ENCODE measurements at regions not wholly inside any gene's neighbourhood (a gene's known extent, or its start where the extent isn't known, plus 50 kb on each side); places are given as distances from the start of the nearest gene placed in this dataset.

GRCh38 chr5:142463904-142464303 lies 139.1 kb upstream of the SPRY4 start:
- H4K20me1 ChIP-seq (ENCODE audit: insufficient read depth, low read length) = no peaks in the 10 kb centered on the region
- peaks cover under 1 to 9% of the 10 kb centered on the region in 2 donors for H3K9me3 ChIP-seq (replicated peaks in 1 of 2; ENCODE audit: control insufficient read depth in 1 of 2, insufficient read depth in 1 of 2, low read length in 2 of 2)
- H3K36me3 ChIP-seq (replicated peaks in 1 of 2; ENCODE audit: control insufficient read depth in 1 of 2, insufficient read depth in 2 of 2, low read length in 2 of 2) = no peaks in the 10 kb centered on the region
- H2AFZ ChIP-seq (ENCODE audit: insufficient read depth, low read depth, low read length, poor library complexity, severe bottlenecking) = no peak overlapping the region
- Mint-ChIP-seq H3K27me3 (ENCODE audit: low read depth in 3 of 3) (peaks cover 3 to 6% (median 6%) of the 10 kb centered on the region in 3 donors), H3K4me3 (no peak overlapping the region), H3K4me1 (no peaks in the 10 kb centered on the region), H3K27ac (no peak overlapping the region), H3K36me3 (peaks cover 0 to 1% of the 10 kb centered on the region in 2 donors), H3K9me3 (peaks cover 0 to 10% (median 5%) of the 10 kb centered on the region in 7 donors)
- H3K4me1 ChIP-seq (ENCODE audit: control insufficient read depth in 1 of 2, insufficient read depth in 2 of 2, low read length in 2 of 2) = no peaks in the 10 kb centered on the region
- H3K4me3 ChIP-seq (replicated peaks in 1 of 3; ENCODE audit: low read depth in 2 of 3, low read length in 3 of 3) = no peak overlapping the region
- no peak overlapping the region for H3K9ac ChIP-seq (ENCODE audit: insufficient read depth, low read length, poor library complexity, severe bottlenecking)
- TF ChIP-seq CTCF (IDR thresholded peaks at IDR 0.05) = no peak
- H3K27me3 ChIP-seq (ENCODE audit: control insufficient read depth in 2 of 2, insufficient read depth in 2 of 2, low read length in 2 of 2) = peaks cover 2% of the 10 kb centered on the region in 2 donors
- no peak overlapping the region for H3K27ac ChIP-seq (ENCODE audit: low read depth in 1 of 2, low read length in 2 of 2)
- WGBS (ENCODE audit: insufficient coverage) = no CpG with 5 or more reads among the region's 2 CpGs
- DNase-seq = no peak
- no peak overlapping the region for H3K4me2 ChIP-seq (replicated peaks; ENCODE audit: extremely low read depth, low read length, poor library complexity, severe bottlenecking)
- intact Hi-C loops (cut with micrococcal nuclease) = no loop called here
- no peaks in the 10 kb centered on the region for H3K79me2 ChIP-seq (ENCODE audit: insufficient read depth, low read length)

GRCh38 chr5:142461028-142461590 lies 136.3 kb upstream of the SPRY4 start:
- Histone ChIP-seq H4K20me1 (ENCODE audit: insufficient read depth, low read length) (no peaks in the 10 kb centered on the region), H3K9me3 (replicated peaks in 1 of 2; ENCODE audit: control insufficient read depth in 1 of 2, insufficient read depth in 1 of 2, low read length in 2 of 2) (peaks cover 5 to 18% of the 10 kb centered on the region in 2 donors), H3K27ac (ENCODE audit: low read depth in 1 of 2, low read length in 2 of 2) (no peak overlapping the region), H3K36me3 (replicated peaks in 1 of 2; ENCODE audit: control insufficient read depth in 1 of 2, insufficient read depth in 2 of 2, low read length in 2 of 2) (no peaks in the 10 kb centered on the region), H3K27me3 (ENCODE audit: control insufficient read depth in 2 of 2, insufficient read depth in 2 of 2, low read length in 2 of 2) (peaks cover 0 to 2% of the 10 kb centered on the region in 2 donors), H2AFZ (ENCODE audit: insufficient read depth, low read depth, low read length, poor library complexity, severe bottlenecking) (no peak overlapping the region), H3K4me1 (ENCODE audit: control insufficient read depth in 1 of 2, insufficient read depth in 2 of 2, low read length in 2 of 2) (no peaks in the 10 kb centered on the region), H3K4me3 (replicated peaks in 1 of 3; ENCODE audit: low read depth in 2 of 3, low read length in 3 of 3) (no peak overlapping the region), H3K4me2 (replicated peaks; ENCODE audit: extremely low read depth, low read length, poor library complexity, severe bottlenecking) (no peak overlapping the region), H3K79me2 (ENCODE audit: insufficient read depth, low read length) (no peaks in the 10 kb centered on the region), H3K9ac (ENCODE audit: insufficient read depth, low read length, poor library complexity, severe bottlenecking) (no peak overlapping the region)
- TF ChIP-seq CTCF (IDR thresholded peaks at IDR 0.05) = no peak
- H3K27me3 Mint-ChIP-seq (ENCODE audit: low read depth in 3 of 3) = peaks cover 4 to 7% (median 5%) of the 10 kb centered on the region in 3 donors
- H3K27ac Mint-ChIP-seq = no peak overlapping the region
- peaks cover 8 to 18% (median 16%) of the 10 kb centered on the region in 7 donors for H3K9me3 Mint-ChIP-seq
- no peak overlapping the region for H3K4me3 Mint-ChIP-seq
- no peaks in the 10 kb centered on the region for H3K4me1 Mint-ChIP-seq
- WGBS (ENCODE audit: insufficient coverage) = 89% methylated on average over 4 of the region's 5 CpGs
- intact Hi-C loops (cut with micrococcal nuclease) = no loop called here
- DNase-seq = no peak
- peaks cover 0 to 2% of the 10 kb centered on the region in 2 donors for H3K36me3 Mint-ChIP-seq

Data from CD14-positive monocyte (primary cell).